ENCODE measurements at regions not wholly inside any gene's neighbourhood (a gene's known extent, or its start where the extent isn't known, plus 50 kb on each side); places are given as distances from the start of the nearest gene placed in this dataset.

DNA sequence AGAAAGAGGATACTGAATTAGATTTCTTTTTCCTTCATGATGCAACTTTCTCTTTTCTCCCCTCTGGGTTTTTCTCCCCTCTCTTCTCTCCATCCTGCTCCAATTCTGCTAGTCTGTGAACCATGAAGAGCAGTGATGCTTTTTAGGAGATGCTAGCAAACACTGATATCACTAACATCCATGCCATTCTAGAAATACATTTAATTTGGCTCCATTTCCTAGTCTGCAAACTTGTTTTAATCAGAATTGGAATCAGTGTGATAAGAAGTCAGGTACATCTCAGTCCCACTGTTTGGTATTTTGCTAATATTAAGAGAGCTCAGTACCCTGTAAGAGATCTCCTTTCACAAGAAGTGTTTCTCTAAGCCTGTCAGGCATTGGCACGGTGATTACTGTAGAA, 437.1 kb downstream of the RWDD3 start:
- Histone ChIP-seq H3K4me2 (ENCODE audit: low read depth, low read length, poor library complexity, severe bottlenecking) (no peak overlapping the region), H3K4me3 (ENCODE audit: low read length, poor library complexity, severe bottlenecking) (no peak overlapping the region), H3K9me2 (replicated peaks; ENCODE audit: low read depth, low read length) (0 out of 2 replicates have a peak, but pooled peaks cover 3% of the 10 kb centered on the region), H3K79me2 (ENCODE audit: insufficient read depth, low read length) (no peaks in the 10 kb centered on the region), H3K9me3 (ENCODE audit: insufficient read depth, low read depth, low read length) (no peaks in the 10 kb centered on the region), H3K36me3 (ENCODE audit: insufficient read depth, low read length) (no peaks in the 10 kb centered on the region), H2AFZ (ENCODE audit: low read length) (no peak overlapping the region), H3F3A (ENCODE audit: low read depth) (no peaks in the 10 kb centered on the region), H3K27me3 (ENCODE audit: insufficient read depth, low read length, poor library complexity, severe bottlenecking) (no peaks in the 10 kb centered on the region), H4K20me1 (ENCODE audit: insufficient read depth, low read length, poor library complexity, severe bottlenecking) (no peaks in the 10 kb centered on the region), H3K9ac (ENCODE audit: low read depth, low read length, poor library complexity, severe bottlenecking) (no peak overlapping the region), H3K4me1 (ENCODE audit: insufficient read depth, low read length, poor library complexity, severe bottlenecking) (no peaks in the 10 kb centered on the region)
- TF ChIP-seq, protein P1, sequence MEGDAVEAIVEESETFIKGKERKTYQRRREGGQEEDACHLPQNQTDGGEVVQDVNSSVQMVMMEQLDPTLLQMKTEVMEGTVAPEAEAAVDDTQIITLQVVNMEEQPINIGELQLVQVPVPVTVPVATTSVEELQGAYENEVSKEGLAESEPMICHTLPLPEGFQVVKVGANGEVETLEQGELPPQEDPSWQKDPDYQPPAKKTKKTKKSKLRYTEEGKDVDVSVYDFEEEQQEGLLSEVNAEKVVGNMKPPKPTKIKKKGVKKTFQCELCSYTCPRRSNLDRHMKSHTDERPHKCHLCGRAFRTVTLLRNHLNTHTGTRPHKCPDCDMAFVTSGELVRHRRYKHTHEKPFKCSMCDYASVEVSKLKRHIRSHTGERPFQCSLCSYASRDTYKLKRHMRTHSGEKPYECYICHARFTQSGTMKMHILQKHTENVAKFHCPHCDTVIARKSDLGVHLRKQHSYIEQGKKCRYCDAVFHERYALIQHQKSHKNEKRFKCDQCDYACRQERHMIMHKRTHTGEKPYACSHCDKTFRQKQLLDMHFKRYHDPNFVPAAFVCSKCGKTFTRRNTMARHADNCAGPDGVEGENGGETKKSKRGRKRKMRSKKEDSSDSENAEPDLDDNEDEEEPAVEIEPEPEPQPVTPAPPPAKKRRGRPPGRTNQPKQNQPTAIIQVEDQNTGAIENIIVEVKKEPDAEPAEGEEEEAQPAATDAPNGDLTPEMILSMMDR (conservative IDR thresholded peaks at IDR 0.05; ENCODE audit: low read length): no peak
- no peak for TF ChIP-seq EZH2phosphoT487 (IDR thresholded peaks at IDR 0.05; ENCODE audit: borderline replicate concordance)

DNA sequence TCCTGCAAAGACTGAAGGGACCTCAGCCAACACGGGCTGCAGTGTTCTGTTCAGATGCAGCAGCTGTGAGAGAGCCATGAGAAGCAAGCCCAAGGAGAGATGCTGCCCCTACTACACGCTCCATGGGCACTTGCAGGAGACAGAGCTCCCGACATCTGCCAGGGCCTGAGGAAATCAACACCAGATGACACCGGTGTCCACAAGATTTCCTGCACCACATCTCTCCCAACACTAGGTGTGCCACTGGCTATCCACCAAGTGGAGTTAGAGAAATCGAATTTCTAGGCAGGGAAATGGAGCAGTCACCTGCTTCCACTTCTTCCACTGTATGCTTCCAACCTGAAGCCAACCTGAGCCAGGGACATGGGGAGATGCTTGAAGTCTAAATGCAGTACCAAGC, 445.3 kb downstream of the RWDD3 start:
- Histone ChIP-seq H3K27me3 (ENCODE audit: insufficient read depth, low read length, poor library complexity, severe bottlenecking) (no peaks in the 10 kb centered on the region), H3K36me3 (ENCODE audit: insufficient read depth, low read length) (no peaks in the 10 kb centered on the region), H4K20me1 (ENCODE audit: insufficient read depth, low read length, poor library complexity, severe bottlenecking) (no peaks in the 10 kb centered on the region), H3F3A (ENCODE audit: low read depth) (no peaks in the 10 kb centered on the region), H3K79me2 (ENCODE audit: insufficient read depth, low read length) (no peaks in the 10 kb centered on the region), H3K9me3 (ENCODE audit: insufficient read depth, low read depth, low read length) (no peaks in the 10 kb centered on the region), H3K9me2 (replicated peaks; ENCODE audit: low read depth, low read length) (0 out of 2 replicates have a peak, but pooled peaks cover 3% of the 10 kb centered on the region), H2AFZ (ENCODE audit: low read length) (no peak overlapping the region), H3K4me3 (ENCODE audit: low read length, poor library complexity, severe bottlenecking) (no peak overlapping the region), H3K4me2 (ENCODE audit: low read depth, low read length, poor library complexity, severe bottlenecking) (no peak overlapping the region), H3K9ac (ENCODE audit: low read depth, low read length, poor library complexity, severe bottlenecking) (no peak overlapping the region), H3K4me1 (ENCODE audit: insufficient read depth, low read length, poor library complexity, severe bottlenecking) (no peaks in the 10 kb centered on the region)
- TF ChIP-seq, protein P1 (conservative IDR thresholded peaks at IDR 0.05; ENCODE audit: low read length): no peak
- TF ChIP-seq EZH2phosphoT487 (IDR thresholded peaks at IDR 0.05; ENCODE audit: borderline replicate concordance): no peak

DNA sequence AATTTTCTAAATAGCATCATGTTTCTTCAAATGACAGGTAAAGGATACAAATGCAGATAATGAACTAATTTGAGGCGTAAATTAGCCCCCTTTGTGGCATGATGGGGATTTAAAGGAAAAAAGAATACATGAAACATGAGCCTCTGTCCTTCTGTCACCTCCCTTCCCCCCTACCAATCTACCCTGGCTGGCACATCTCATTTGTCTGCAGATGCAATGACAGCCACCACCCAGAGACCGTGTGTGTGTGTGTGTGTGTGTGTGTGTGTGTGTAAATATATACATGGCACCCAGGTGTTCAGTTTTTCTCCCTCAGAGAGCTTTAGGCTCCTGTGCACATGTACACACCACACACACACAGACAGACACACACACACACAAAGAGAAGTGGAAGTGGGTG, 451.1 kb downstream of the RWDD3 start:
- Histone ChIP-seq H3K4me3 (ENCODE audit: low read length, poor library complexity, severe bottlenecking) (no peak overlapping the region), H3K27me3 (ENCODE audit: insufficient read depth, low read length, poor library complexity, severe bottlenecking) (no peaks in the 10 kb centered on the region), H3F3A (ENCODE audit: low read depth) (no peaks in the 10 kb centered on the region), H3K9me3 (ENCODE audit: insufficient read depth, low read depth, low read length) (no peaks in the 10 kb centered on the region), H3K4me2 (ENCODE audit: low read depth, low read length, poor library complexity, severe bottlenecking) (no peak overlapping the region), H3K9me2 (replicated peaks; ENCODE audit: low read depth, low read length) (no peaks in the 10 kb centered on the region), H3K79me2 (ENCODE audit: insufficient read depth, low read length) (no peaks in the 10 kb centered on the region), H2AFZ (ENCODE audit: low read length) (no peak overlapping the region), H3K36me3 (ENCODE audit: insufficient read depth, low read length) (no peaks in the 10 kb centered on the region), H3K4me1 (ENCODE audit: insufficient read depth, low read length, poor library complexity, severe bottlenecking) (no peaks in the 10 kb centered on the region), H4K20me1 (ENCODE audit: insufficient read depth, low read length, poor library complexity, severe bottlenecking) (no peaks in the 10 kb centered on the region), H3K9ac (ENCODE audit: low read depth, low read length, poor library complexity, severe bottlenecking) (no peak overlapping the region)
- TF ChIP-seq, protein P1 (conservative IDR thresholded peaks at IDR 0.05; ENCODE audit: low read length): no peak
- no peak for TF ChIP-seq EZH2phosphoT487 (IDR thresholded peaks at IDR 0.05; ENCODE audit: borderline replicate concordance)
